ENCODE measurements at regions not wholly inside any gene's neighbourhood (a gene's known extent, or its start where the extent isn't known, plus 50 kb on each side); places are given as distances from the start of the nearest gene placed in this dataset.
A peak's percentile ranks its signal among the peaks of the same experiment; 100 is the strongest.

GRCh38 chrX:69107231-69107739 lies 58.0 kb downstream of the PJA1 start (continued):
- TF ChIP-seq ZBTB7A (tag by site-specific recombination; IDR thresholded peaks at IDR 0.05; ENCODE audit: low read depth) (no peak), ZNF561 (tag by site-specific recombination; IDR thresholded peaks at IDR 0.05; ENCODE audit: borderline replicate concordance) (no peak), PRDM2 (tag by site-specific recombination; IDR thresholded peaks at IDR 0.05; ENCODE audit: borderline replicate concordance) (no peak), MYNN (tag by site-specific recombination; IDR thresholded peaks at IDR 0.05; ENCODE audit: borderline replicate concordance) (no peak), ZNF148 (tag by site-specific recombination; IDR thresholded peaks at IDR 0.05; ENCODE audit: borderline replicate concordance) (no peak), ZNF362 (tag by site-specific recombination; IDR thresholded peaks at IDR 0.05) (no peak), ZFHX2 (tag by site-specific recombination; conservative IDR thresholded peaks at IDR 0.05) (peak; percentile 75), ZBTB8A (tag by site-specific recombination; IDR thresholded peaks at IDR 0.05) (peak; percentile 65), OSR2 (tag by site-specific recombination; IDR thresholded peaks at IDR 0.05) (no peak), ZNF423 (tag by site-specific recombination; IDR thresholded peaks at IDR 0.05) (no peak), SETDB1 (IDR thresholded peaks at IDR 0.05; ENCODE audit: insufficient read length, low read length) (no peak), ZNF629 (tag by site-specific recombination; IDR thresholded peaks at IDR 0.05) (no peak), ZNF311 (tag by site-specific recombination; IDR thresholded peaks at IDR 0.05; ENCODE audit: borderline replicate concordance) (no peak), ZNF600 (tag by site-specific recombination; IDR thresholded peaks at IDR 0.05) (no peak), ZNF791 (tag by site-specific recombination; IDR thresholded peaks at IDR 0.05) (no peak), REST (tag by site-specific recombination; IDR thresholded peaks at IDR 0.05) (no peak), ZNF214 (tag by site-specific recombination; IDR thresholded peaks at IDR 0.05; ENCODE audit: borderline replicate concordance) (no peak), YY1 (tag by site-specific recombination; IDR thresholded peaks at IDR 0.05) (no peak), ZNF335 (tag by site-specific recombination; conservative IDR thresholded peaks at IDR 0.05) (no peak), GLI4 (tag by site-specific recombination; IDR thresholded peaks at IDR 0.05) (0 out of 2 replicates have a peak, but pooled peaks have one; percentile 50), ZBTB44 (tag by site-specific recombination; IDR thresholded peaks at IDR 0.05) (no peak), ZNF2 (tag by site-specific recombination; IDR thresholded peaks at IDR 0.05) (no peak)

Measured in HEK293 (cell line).